ENCODE measurements at regions not wholly inside any gene's neighbourhood (a gene's known extent, or its start where the extent isn't known, plus 50 kb on each side); places are given as distances from the start of the nearest gene placed in this dataset.

DNA sequence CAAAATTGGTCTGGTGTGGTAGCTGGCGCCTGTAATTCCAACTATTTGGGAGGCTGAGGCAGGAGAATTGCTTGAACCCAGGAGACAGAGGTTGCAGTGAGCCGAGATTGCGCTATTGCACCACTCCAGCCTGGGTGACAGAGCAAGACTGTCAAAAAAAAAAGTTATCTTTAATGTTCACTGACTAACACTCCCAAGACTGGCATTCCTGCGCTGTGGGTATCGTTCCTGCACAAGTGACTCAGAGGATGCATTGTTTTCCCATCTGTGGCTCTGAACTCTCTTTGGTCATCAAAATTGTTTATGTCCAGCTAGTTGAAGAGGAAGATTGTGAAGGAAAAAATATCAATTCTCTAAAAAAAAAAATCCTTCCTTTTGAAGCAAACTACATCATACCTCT is 539.0 kb downstream of the SOX11 start:
- TF ChIP-seq, protein P1, sequence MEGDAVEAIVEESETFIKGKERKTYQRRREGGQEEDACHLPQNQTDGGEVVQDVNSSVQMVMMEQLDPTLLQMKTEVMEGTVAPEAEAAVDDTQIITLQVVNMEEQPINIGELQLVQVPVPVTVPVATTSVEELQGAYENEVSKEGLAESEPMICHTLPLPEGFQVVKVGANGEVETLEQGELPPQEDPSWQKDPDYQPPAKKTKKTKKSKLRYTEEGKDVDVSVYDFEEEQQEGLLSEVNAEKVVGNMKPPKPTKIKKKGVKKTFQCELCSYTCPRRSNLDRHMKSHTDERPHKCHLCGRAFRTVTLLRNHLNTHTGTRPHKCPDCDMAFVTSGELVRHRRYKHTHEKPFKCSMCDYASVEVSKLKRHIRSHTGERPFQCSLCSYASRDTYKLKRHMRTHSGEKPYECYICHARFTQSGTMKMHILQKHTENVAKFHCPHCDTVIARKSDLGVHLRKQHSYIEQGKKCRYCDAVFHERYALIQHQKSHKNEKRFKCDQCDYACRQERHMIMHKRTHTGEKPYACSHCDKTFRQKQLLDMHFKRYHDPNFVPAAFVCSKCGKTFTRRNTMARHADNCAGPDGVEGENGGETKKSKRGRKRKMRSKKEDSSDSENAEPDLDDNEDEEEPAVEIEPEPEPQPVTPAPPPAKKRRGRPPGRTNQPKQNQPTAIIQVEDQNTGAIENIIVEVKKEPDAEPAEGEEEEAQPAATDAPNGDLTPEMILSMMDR (IDR thresholded peaks at IDR 0.05), result no peak

DNA sequence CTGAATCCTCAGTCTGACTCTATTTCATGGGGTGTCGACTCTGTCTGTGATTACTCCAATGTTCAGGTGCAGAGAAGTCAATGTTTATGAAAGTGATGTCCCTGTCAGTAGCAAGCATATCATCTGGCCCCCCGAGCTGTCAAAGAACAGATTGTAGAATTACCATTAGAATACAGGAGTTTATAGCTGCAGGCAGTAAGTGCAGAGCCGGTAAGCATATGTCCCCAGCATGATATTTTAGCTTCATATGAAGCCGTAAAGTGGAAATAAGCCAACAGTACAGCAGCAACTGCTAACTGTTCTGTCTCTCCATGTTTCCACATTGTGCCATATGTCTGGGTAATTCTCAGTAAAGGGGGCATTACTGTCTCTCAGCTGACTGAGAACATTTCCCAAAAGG is 541.8 kb downstream of the SOX11 start:
- TF ChIP-seq, protein P1 (IDR thresholded peaks at IDR 0.05), result no peak

DNA sequence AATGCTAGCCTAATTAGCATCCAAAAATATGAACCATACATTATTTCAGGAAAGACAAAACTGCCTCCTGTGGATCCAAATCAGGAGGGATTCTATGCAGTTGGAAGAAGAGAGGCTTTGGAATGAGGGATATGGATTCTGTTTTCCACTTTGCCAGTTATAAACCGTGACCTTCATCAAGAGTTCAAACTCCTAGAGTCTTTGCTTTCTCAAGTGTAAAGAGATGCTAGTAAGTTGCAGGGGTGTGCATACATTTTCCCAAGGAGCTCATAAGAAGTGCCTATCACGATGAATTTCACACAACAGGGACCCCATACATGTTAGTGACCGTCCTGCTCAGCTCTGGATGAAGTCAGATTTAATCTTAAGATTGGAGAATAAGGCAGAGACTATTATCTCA is 542.5 kb downstream of the SOX11 start:
- TF ChIP-seq, protein P1 (IDR thresholded peaks at IDR 0.05), result no peak

DNA sequence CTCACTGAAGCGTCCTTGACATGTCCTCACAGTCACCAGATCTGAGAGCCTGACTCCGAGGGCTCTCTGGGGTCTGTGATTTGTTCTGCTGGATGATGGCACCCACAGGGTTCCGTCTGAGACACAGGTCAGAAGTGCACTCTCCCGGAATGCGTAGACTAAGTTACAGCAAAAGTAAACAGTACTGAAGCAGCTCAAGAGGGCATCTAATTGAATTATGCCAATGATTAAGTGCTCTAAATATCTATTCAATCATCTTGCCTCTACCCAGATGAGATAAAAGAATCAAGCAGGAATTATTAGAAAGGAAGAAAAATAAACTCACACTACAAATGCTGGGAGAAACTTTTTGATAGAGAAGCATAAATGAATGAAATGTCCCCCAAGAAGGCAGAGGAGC is 544.1 kb downstream of the SOX11 start:
- TF ChIP-seq, protein P1 (IDR thresholded peaks at IDR 0.05), result no peak

DNA sequence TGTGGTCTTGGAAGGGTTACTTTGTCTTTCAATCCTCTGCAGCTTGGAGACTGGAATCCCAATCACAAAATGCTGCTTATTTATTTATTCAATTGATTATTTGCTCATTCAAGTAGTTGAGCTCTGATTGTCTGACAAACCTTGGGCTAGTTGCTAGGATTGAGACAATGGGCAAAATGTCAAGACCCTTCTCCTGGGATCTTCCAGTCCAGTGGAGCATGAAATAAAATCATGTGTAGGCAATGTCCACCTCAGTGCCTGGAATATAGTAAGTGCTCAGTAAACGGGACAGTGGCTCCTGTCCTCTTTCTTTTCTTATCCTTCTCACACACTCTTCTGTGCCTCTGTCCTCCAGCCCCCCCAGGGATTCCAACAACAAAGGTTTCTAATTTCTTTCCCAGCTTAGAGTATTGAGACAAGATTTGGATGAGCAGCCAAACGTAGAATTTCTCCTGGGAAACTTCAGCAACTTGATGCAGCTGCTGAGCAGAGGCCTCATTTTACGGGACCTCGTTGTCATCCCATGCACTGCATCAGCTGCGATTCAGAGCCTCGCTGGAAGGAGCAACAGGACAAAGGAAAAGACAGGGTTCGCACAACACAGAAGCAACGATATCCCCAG is 545.0 kb downstream of the SOX11 start:
- TF ChIP-seq, protein P1 (IDR thresholded peaks at IDR 0.05), result no peak

DNA sequence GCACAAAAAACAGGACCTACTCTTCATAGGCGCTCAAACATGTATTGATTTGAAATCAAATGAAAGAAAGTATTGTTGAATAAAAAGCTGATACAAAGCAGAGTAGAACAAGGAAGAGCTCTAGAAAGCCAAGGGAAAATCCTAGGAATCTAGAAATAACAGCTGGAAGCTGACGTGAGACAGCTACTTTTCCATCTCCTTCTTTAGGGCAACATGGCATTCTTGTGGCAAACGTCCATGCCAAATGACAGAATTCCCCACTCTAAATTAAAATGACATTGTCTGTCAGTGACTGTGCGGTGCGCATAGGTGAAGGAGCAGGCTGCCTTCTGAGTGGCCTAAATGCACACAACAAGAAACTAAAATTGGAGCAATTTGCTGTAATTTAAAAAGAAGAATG is 557.4 kb downstream of the SOX11 start:
- TF ChIP-seq, protein P1 (IDR thresholded peaks at IDR 0.05), result no peak

DNA sequence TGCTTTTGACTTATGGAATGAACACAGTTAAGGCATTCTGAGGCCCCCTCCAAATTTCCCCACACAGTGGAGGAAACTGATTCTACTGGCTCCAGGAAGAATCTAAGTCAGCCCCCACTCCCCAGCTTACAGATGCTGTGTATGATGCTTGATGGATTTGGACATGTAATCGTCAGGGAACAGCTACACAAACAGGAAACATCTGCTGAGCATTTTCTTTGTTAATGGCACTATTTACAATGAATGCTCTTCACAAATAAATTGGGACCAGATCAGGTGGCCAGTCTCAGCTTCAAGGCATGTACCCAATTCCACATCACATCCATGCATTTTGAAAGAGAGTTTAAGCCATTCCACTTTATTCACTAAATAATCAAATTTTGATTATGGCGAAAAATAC is 562.3 kb downstream of the SOX11 start:
- TF ChIP-seq, protein P1 (IDR thresholded peaks at IDR 0.05), result no peak

DNA sequence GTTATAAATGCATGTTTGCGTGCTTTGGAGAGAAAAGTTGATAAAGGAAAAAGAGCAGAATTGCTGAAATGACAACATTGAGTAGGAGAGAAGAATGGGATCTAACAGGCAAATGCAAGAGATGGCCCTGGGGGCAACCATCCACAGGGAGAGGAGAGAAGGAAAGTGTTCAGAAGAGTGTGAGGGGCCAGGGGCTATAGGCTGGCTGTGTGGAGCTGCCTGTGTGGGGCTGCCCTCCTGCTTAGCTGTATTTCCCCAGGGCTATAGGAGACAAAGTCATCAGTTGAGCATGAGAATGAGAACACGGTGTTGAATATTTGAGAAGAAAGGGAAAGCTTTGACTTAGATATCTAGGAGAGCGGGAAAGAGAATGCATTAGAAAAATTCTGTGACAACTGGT is 572.0 kb downstream of the SOX11 start:
- TF ChIP-seq, protein P1 (IDR thresholded peaks at IDR 0.05), result no peak

Data from LNCAP (cell line).